ENCODE measurements at regions not wholly inside any gene's neighbourhood (a gene's known extent, or its start where the extent isn't known, plus 50 kb on each side); places are given as distances from the start of the nearest gene placed in this dataset.

GRCh38 chr4:8771666-8772065 lies 100.0 kb downstream of the HMX1 start:
- no peaks in the 10 kb centered on the region for H3K36me3 ChIP-seq (ENCODE audit: control insufficient read depth in 2 of 2, extremely low read depth in 1 of 2, insufficient read depth in 2 of 2, low read length in 2 of 2)
- H3K27ac ChIP-seq (ENCODE audit: control insufficient read depth, insufficient read depth, low read length) = no peak overlapping the region
- no peaks in the 10 kb centered on the region for H3K79me2 ChIP-seq (ENCODE audit: control insufficient read depth, insufficient read depth, low read length)
- H3K9ac ChIP-seq (ENCODE audit: control insufficient read depth, extremely low read depth, insufficient read depth, low read length) = no peak overlapping the region
- no peak for FAIRE-seq
- TF ChIP-seq, protein P1, sequence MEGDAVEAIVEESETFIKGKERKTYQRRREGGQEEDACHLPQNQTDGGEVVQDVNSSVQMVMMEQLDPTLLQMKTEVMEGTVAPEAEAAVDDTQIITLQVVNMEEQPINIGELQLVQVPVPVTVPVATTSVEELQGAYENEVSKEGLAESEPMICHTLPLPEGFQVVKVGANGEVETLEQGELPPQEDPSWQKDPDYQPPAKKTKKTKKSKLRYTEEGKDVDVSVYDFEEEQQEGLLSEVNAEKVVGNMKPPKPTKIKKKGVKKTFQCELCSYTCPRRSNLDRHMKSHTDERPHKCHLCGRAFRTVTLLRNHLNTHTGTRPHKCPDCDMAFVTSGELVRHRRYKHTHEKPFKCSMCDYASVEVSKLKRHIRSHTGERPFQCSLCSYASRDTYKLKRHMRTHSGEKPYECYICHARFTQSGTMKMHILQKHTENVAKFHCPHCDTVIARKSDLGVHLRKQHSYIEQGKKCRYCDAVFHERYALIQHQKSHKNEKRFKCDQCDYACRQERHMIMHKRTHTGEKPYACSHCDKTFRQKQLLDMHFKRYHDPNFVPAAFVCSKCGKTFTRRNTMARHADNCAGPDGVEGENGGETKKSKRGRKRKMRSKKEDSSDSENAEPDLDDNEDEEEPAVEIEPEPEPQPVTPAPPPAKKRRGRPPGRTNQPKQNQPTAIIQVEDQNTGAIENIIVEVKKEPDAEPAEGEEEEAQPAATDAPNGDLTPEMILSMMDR (optimal IDR thresholded peaks at IDR 0.05 in 1 of 3, IDR thresholded peaks at IDR 0.05 in 1 of 3, conservative IDR thresholded peaks at IDR 0.05 in 1 of 3; ENCODE audit: extremely low read depth in 1 of 3, insufficient read depth in 2 of 3, low read length in 3 of 3) = no peak
- TF ChIP-seq EZH2 (IDR thresholded peaks at IDR 0.05; ENCODE audit: low read length) = no peak
- dilution Hi-C loops (cut with MboI; ENCODE audit: extremely low pct_ligation_motif_present, low sequenced_read_pairs) = no loop called here
- H3K4me1 ChIP-seq (ENCODE audit: control insufficient read depth, extremely low read depth, insufficient read depth, low read length) = no peaks in the 10 kb centered on the region
- no peak overlapping the region for H2AFZ ChIP-seq (ENCODE audit: control insufficient read depth, low read length)
- H3K4me3 ChIP-seq (ENCODE audit: control insufficient read depth in 2 of 3, extremely low read depth in 1 of 3, insufficient read depth in 2 of 3, low read depth in 1 of 3, low read length in 3 of 3) = no peak overlapping the region
- H3K4me2 ChIP-seq (ENCODE audit: control insufficient read depth, extremely low read depth, insufficient read depth, low read depth, low read length) = no peak overlapping the region
- H3K27me3 ChIP-seq (ENCODE audit: control insufficient read depth, extremely low read depth, insufficient read depth, low read length) = no peaks in the 10 kb centered on the region
- H3K9me1 ChIP-seq (ENCODE audit: control insufficient read depth, extremely low read depth, insufficient read depth, low read length) = no peaks in the 10 kb centered on the region
- no peak for DNase-seq (ENCODE audit: low read depth, low spot score)
- H4K20me1 ChIP-seq (ENCODE audit: control insufficient read depth, extremely low read depth, insufficient read depth, low read length) = no peaks in the 10 kb centered on the region
- peaks cover 2% of the 10 kb centered on the region for H3K9me3 ChIP-seq (ENCODE audit: control insufficient read depth, low read depth, low read length)

- H3K79me2 ChIP-seq (ENCODE audit: control insufficient read depth, insufficient read depth, low read length) = no peaks in the 10 kb centered on the region
- no peak overlapping the region for H3K9ac ChIP-seq (ENCODE audit: control insufficient read depth, extremely low read depth, insufficient read depth, low read length)
- no peak overlapping the region for H2AFZ ChIP-seq (ENCODE audit: control insufficient read depth, low read length)
- DNase-seq (ENCODE audit: low read depth, low spot score) (no peak), FAIRE-seq (no peak)
- no peaks in the 10 kb centered on the region for H3K27me3 ChIP-seq (ENCODE audit: control insufficient read depth, extremely low read depth, insufficient read depth, low read length)
- H3K4me2 ChIP-seq (ENCODE audit: control insufficient read depth, extremely low read depth, insufficient read depth, low read depth, low read length) = no peak overlapping the region
- no peak overlapping the region for H3K4me3 ChIP-seq (ENCODE audit: control insufficient read depth in 2 of 3, extremely low read depth in 1 of 3, insufficient read depth in 2 of 3, low read depth in 1 of 3, low read length in 3 of 3)
- dilution Hi-C loops (cut with MboI; ENCODE audit: extremely low pct_ligation_motif_present, low sequenced_read_pairs) = no loop called here
- no peaks in the 10 kb centered on the region for H3K36me3 ChIP-seq (ENCODE audit: control insufficient read depth in 2 of 2, extremely low read depth in 1 of 2, insufficient read depth in 2 of 2, low read length in 2 of 2)
- no peak overlapping the region for H3K27ac ChIP-seq (ENCODE audit: control insufficient read depth, insufficient read depth, low read length)
- no peaks in the 10 kb centered on the region for H4K20me1 ChIP-seq (ENCODE audit: control insufficient read depth, extremely low read depth, insufficient read depth, low read length)
- H3K9me3 ChIP-seq (ENCODE audit: control insufficient read depth, low read depth, low read length) = peaks cover 2% of the 10 kb centered on the region
- TF ChIP-seq, protein P1 (optimal IDR thresholded peaks at IDR 0.05 in 1 of 3, IDR thresholded peaks at IDR 0.05 in 1 of 3, conservative IDR thresholded peaks at IDR 0.05 in 1 of 3; ENCODE audit: extremely low read depth in 1 of 3, insufficient read depth in 2 of 3, low read length in 3 of 3) = no peak
- TF ChIP-seq EZH2 (IDR thresholded peaks at IDR 0.05; ENCODE audit: low read length) = no peak
- H3K4me1 ChIP-seq (ENCODE audit: control insufficient read depth, extremely low read depth, insufficient read depth, low read length) = no peaks in the 10 kb centered on the region
- no peaks in the 10 kb centered on the region for H3K9me1 ChIP-seq (ENCODE audit: control insufficient read depth, extremely low read depth, insufficient read depth, low read length)
Observed at GRCh38 chr4:8771258-8771590, 100.4 kb downstream of the HMX1 start.
